GM23338 (cell line): ENCODE measurements at regions not wholly inside any gene's neighbourhood (a gene's known extent, or its start where the extent isn't known, plus 50 kb on each side); places are given as distances from the start of the nearest gene placed in this dataset.

Experiments used
- ATAC-seq: fragments of 200-7000 bp; cut with Tn5 transposase; 3 replicates; pipeline ENCODE4 v1.9.1; 2020
- DNase-seq: peaks from one replicate; pipeline ENCODE4 v3.0.0-alpha.2; 2015; ENCODE audit warnings: low spot score
- H2AFZ ChIP-seq: fragments of 200-600 bp; sonication (generic); 2 replicates; pipeline ENCODE4 v1.8.0; 2016; ENCODE audit warnings: antibody characterized with exemption, mild to moderate bottlenecking, moderate library complexity
- H3F3A ChIP-seq: fragments of 200-600 bp; sonication (generic); replicated peaks from 2 replicates; pipeline ENCODE4 v1.8.0; 2017; ENCODE audit warnings: antibody characterized with exemption, mixed run types, low read depth
- H3K27ac ChIP-seq: fragments of 200-600 bp; sonication (generic); 2 replicates; pipeline ENCODE4 v1.6.1; 2016; ENCODE audit warnings: low read depth
- H3K27me3 ChIP-seq: fragments of 200-600 bp; sonication (generic); 2 replicates; pipeline ENCODE4 v1.8.0; 2016; ENCODE audit warnings: mild to moderate bottlenecking, mixed run types, moderate library complexity; ENCODE audit not compliant: insufficient read depth
- H3K36me3 ChIP-seq: fragments of 200-600 bp; sonication (generic); 2 replicates; pipeline ENCODE4 v1.8.0; 2016; ENCODE audit warnings: mild to moderate bottlenecking; ENCODE audit not compliant: insufficient read depth
- H3K4me1 ChIP-seq: fragments of 200-600 bp; sonication (generic); 2 replicates; pipeline ENCODE4 v1.8.0; 2016; ENCODE audit warnings: mild to moderate bottlenecking, moderate library complexity; ENCODE audit not compliant: insufficient read depth
- H3K4me2 ChIP-seq: fragments of 200-600 bp; sonication (generic); 2 replicates; pipeline ENCODE4 v1.7.1; 2017; ENCODE audit warnings: mixed run types
- H3K4me3 ChIP-seq: fragments of 200-600 bp; sonication (generic); 2 replicates; pipeline ENCODE4 v1.6.1; 2016; ENCODE audit warnings: mixed run types
- H3K79me2 ChIP-seq: fragments of 200-600 bp; sonication (generic); replicated peaks from 2 replicates; pipeline ENCODE4 v1.8.0; 2017; ENCODE audit warnings: mild to moderate bottlenecking; ENCODE audit not compliant: insufficient read depth
- H3K9me2 ChIP-seq: fragments of 200-600 bp; sonication (generic); 2 replicates; pipeline ENCODE4 v1.8.0; 2017; ENCODE audit not compliant: insufficient read depth
- H4K20me1 ChIP-seq: fragments of 200-600 bp; sonication (generic); replicated peaks from 2 replicates; pipeline ENCODE4 v1.8.0; 2017; ENCODE audit warnings: mild to moderate bottlenecking; ENCODE audit not compliant: insufficient read depth
- H3K27ac Mint-ChIP-seq: 2 replicates; pipeline ENCODE4 v1.8.0; 2020; ENCODE audit warnings: inconsistent platforms, mild to moderate bottlenecking, moderate library complexity, mixed read lengths
- H3K27me3 Mint-ChIP-seq: 3 replicates; pipeline ENCODE4 v1.8.0; 2022; ENCODE audit warnings: low read depth, mild to moderate bottlenecking, moderate library complexity, mixed read lengths, inconsistent platforms; ENCODE audit not compliant: insufficient read depth, poor library complexity
- H3K36me3 Mint-ChIP-seq: 3 replicates; pipeline ENCODE4 v1.8.0; 2021; ENCODE audit warnings: low read depth, mild to moderate bottlenecking, inconsistent platforms, moderate library complexity, mixed read lengths
- H3K4me1 Mint-ChIP-seq: 3 replicates; pipeline ENCODE4 v1.8.0; 2020; ENCODE audit warnings: mild to moderate bottlenecking, inconsistent platforms, mixed read lengths
- H3K4me3 Mint-ChIP-seq: 3 replicates; pipeline ENCODE4 v1.8.0; 2021; ENCODE audit warnings: moderate library complexity, mild to moderate bottlenecking, inconsistent platforms, mixed read lengths
- H3K9me3 Mint-ChIP-seq: 3 replicates; pipeline ENCODE4 v1.8.0; 2020; ENCODE audit warnings: moderate library complexity, mild to moderate bottlenecking, inconsistent platforms, mixed read lengths
- EZH2phosphoT487 ChIP-seq: fragments of 200-600 bp; sonication (generic); IDR thresholded peaks from one replicate; pipeline ENCODE4 v1.8.1; 2018; ENCODE audit warnings: antibody characterized with exemption; ENCODE audit not compliant: unreplicated experiment
- NANOG ChIP-seq: IDR thresholded peaks from 2 replicates; pipeline ENCODE4 v1.6.1; 2016; ENCODE audit warnings: antibody characterized with exemption, borderline replicate concordance
- POLR2AphosphoS5 ChIP-seq: IDR thresholded peaks from 2 replicates; pipeline ENCODE4 v1.6.1; 2016; ENCODE audit warnings: antibody characterized with exemption, low read depth
- REST ChIP-seq: IDR thresholded peaks from one replicate; pipeline ENCODE4 v1.6.1; 2018; ENCODE audit warnings: antibody characterized with exemption; ENCODE audit not compliant: unreplicated experiment
- ZNF114 ChIP-seq: fragments of 250-450 bp; sonication (Bioruptor Pico); IDR thresholded peaks from 2 replicates; pipeline ENCODE4 v1.5.0; 2020; ENCODE audit warnings: mild to moderate bottlenecking, moderate library complexity
- ZNF331 ChIP-seq: fragments of 250-450 bp; sonication (Bioruptor Pico); IDR thresholded peaks from 2 replicates; pipeline ENCODE4 v1.5.0; 2020; ENCODE audit warnings: low read depth, mild to moderate bottlenecking, moderate library complexity
- ZNF462 ChIP-seq: fragments of 250-450 bp; sonication (Bioruptor Pico); IDR thresholded peaks from 2 replicates; pipeline ENCODE4 v1.5.0; 2020; ENCODE audit warnings: mild to moderate bottlenecking, moderate library complexity
- TF ChIP-seq, protein P1 (sequence below), 2 experiments: fragments of 200-600 bp in 1 of 2; sonication (generic) in 1 of 2; conservative IDR thresholded peaks; 2 replicates each; pipeline versions ENCODE4 v1.5.1 to v1.6.1; 2016 to 2017; ENCODE audit warnings: antibody characterized with exemption in 2 of 2, low read depth in 2 of 2, mild to moderate bottlenecking in 2 of 2, moderate library complexity in 1 of 2
- TF ChIP-seq, protein P2 (sequence below): IDR thresholded peaks from 2 replicates; pipeline ENCODE4 v1.6.1; 2016; ENCODE audit warnings: antibody characterized with exemption

GRCh38 chr6:3948866-3949265 is 99.7 kb downstream of the FAM50B start:
- Histone ChIP-seq H3K4me2 (peak overlapping the region; percentile 36; the same call in 1 of the 2 replicates), H3F3A (no peaks in the 10 kb centered on the region), H3K4me1 (peaks cover 14% of the 10 kb centered on the region), H3K9me2 (no peaks in the 10 kb centered on the region), H3K27ac (no peak overlapping the region), H3K36me3 (no peaks in the 10 kb centered on the region; the same call in 1 of the 2 replicates), H2AFZ (no peak overlapping the region), H4K20me1 (no peaks in the 10 kb centered on the region), H3K79me2 (no peaks in the 10 kb centered on the region), H3K27me3 (no peaks in the 10 kb centered on the region), H3K4me3 (no peak overlapping the region)
- Mint-ChIP-seq H3K4me3 (no peak overlapping the region), H3K27ac (no peak overlapping the region), H3K27me3 (no peaks in the 10 kb centered on the region), H3K9me3 (no peaks in the 10 kb centered on the region; the same call in 1 of the 3 replicates), H3K4me1 (peaks cover 19% of the 10 kb centered on the region), H3K36me3 (no peaks in the 10 kb centered on the region)
- no peak for TF ChIP-seq NANOG
- ATAC-seq (no peak), DNase-seq (no peak)

- Histone ChIP-seq H3K4me3 (no peak overlapping the region), H3K4me2 (no peak overlapping the region; the same call in 1 of the 2 replicates), H3F3A (no peaks in the 10 kb centered on the region), H2AFZ (0 out of 2 replicates have a peak overlapping the region, but pooled peaks have one; percentile 9), H3K9me2 (no peaks in the 10 kb centered on the region), H3K27me3 (no peaks in the 10 kb centered on the region), H3K4me1 (peaks cover 14% of the 10 kb centered on the region), H4K20me1 (no peaks in the 10 kb centered on the region), H3K27ac (no peak overlapping the region), H3K36me3 (no peaks in the 10 kb centered on the region; the same call in 1 of the 2 replicates), H3K79me2 (no peaks in the 10 kb centered on the region)
- Mint-ChIP-seq H3K4me3 (no peak overlapping the region), H3K27ac (no peak overlapping the region), H3K36me3 (no peaks in the 10 kb centered on the region), H3K4me1 (peaks cover 19% of the 10 kb centered on the region), H3K27me3 (no peaks in the 10 kb centered on the region), H3K9me3 (no peaks in the 10 kb centered on the region; the same call in 1 of the 3 replicates)
- ATAC-seq = no peak
- no peak for DNase-seq
- TF ChIP-seq EZH2phosphoT487 (no peak), ZNF331 (no peak), REST (no peak), POLR2AphosphoS5 (no peak), NANOG (no peak), ZNF114 (no peak), ZNF462 (CRISPR knock-in tag) (no peak)
- TF ChIP-seq, protein P1, sequence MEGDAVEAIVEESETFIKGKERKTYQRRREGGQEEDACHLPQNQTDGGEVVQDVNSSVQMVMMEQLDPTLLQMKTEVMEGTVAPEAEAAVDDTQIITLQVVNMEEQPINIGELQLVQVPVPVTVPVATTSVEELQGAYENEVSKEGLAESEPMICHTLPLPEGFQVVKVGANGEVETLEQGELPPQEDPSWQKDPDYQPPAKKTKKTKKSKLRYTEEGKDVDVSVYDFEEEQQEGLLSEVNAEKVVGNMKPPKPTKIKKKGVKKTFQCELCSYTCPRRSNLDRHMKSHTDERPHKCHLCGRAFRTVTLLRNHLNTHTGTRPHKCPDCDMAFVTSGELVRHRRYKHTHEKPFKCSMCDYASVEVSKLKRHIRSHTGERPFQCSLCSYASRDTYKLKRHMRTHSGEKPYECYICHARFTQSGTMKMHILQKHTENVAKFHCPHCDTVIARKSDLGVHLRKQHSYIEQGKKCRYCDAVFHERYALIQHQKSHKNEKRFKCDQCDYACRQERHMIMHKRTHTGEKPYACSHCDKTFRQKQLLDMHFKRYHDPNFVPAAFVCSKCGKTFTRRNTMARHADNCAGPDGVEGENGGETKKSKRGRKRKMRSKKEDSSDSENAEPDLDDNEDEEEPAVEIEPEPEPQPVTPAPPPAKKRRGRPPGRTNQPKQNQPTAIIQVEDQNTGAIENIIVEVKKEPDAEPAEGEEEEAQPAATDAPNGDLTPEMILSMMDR (conservative IDR thresholded peaks at IDR 0.05; ENCODE audit: low read depth in 2 of 2) = no peak
- TF ChIP-seq, protein P2, sequence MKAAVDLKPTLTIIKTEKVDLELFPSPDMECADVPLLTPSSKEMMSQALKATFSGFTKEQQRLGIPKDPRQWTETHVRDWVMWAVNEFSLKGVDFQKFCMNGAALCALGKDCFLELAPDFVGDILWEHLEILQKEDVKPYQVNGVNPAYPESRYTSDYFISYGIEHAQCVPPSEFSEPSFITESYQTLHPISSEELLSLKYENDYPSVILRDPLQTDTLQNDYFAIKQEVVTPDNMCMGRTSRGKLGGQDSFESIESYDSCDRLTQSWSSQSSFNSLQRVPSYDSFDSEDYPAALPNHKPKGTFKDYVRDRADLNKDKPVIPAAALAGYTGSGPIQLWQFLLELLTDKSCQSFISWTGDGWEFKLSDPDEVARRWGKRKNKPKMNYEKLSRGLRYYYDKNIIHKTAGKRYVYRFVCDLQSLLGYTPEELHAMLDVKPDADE = no peak
Observed at GRCh38 chr6:3949521-3949920, 100.3 kb downstream of the FAM50B start.
